Common myeloid progenitor, CD34-positive (primary cell): ENCODE measurements at regions not wholly inside any gene's neighbourhood (a gene's known extent, or its start where the extent isn't known, plus 50 kb on each side); places are given as distances from the start of the nearest gene placed in this dataset.
"Not testable (repeated sequence)": the region's sequence is repeated elsewhere in the genome, so short reads cannot be mapped to it uniquely, and the experiment has no call there.

Experiments used
- CTCF ChIA-PET: fragments of 350-600 bp; sonication (Branson Sonifier 250); formaldehyde crosslinking; loops from one replicate; lab custom pipeline; 2021; ENCODE audit warnings: antibody characterized with exemption; lab: Charles Lee
- POLR2A ChIA-PET: fragments of 350-600 bp; sonication (Branson Sonifier 250); formaldehyde crosslinking; loops from one replicate; lab custom pipeline; 2021; ENCODE audit warnings: antibody characterized with exemption; lab: Charles Lee
- DNase-seq, 3 donors: peaks; one replicate each; pipeline versions ENCODE4 v3.0.0 to v3.0.0-alpha.2; 2013
- H3K27ac ChIP-seq, 2 experiments: 1 replicate in 1 of 2; 2 replicates in 1 of 2; pipeline ENCODE4 v1.7.0; 2013; ENCODE audit warnings: inconsistent platforms in 2 of 2, low read length in 2 of 2, mild to moderate bottlenecking in 2 of 2, low read depth in 1 of 2, moderate library complexity in 1 of 2; ENCODE audit not compliant: severe bottlenecking in 2 of 2, insufficient read depth in 1 of 2, poor library complexity in 1 of 2
- H3K27me3 ChIP-seq, 5 experiments: replicated peaks in 2 of 5; 1 replicate in 3 of 5; 2 replicates in 2 of 5; pipeline versions ENCODE4 v1.6.1 to v1.7.0; 2013; ENCODE audit warnings: low read length in 4 of 5, mild to moderate bottlenecking in 2 of 5, moderate library complexity in 2 of 5, inconsistent platforms in 1 of 5; ENCODE audit not compliant: insufficient read depth in 5 of 5, control insufficient read depth in 4 of 5
- H3K36me3 ChIP-seq, 4 experiments: 1 replicate in 2 of 4; 2 replicates in 2 of 4; pipeline versions ENCODE4 v1.6.1 to v1.7.0; 2013; ENCODE audit warnings: low read length in 3 of 4, control low read depth in 1 of 4, mild to moderate bottlenecking in 1 of 4; ENCODE audit not compliant: control insufficient read depth in 4 of 4, insufficient read depth in 4 of 4
- H3K4me1 ChIP-seq, 4 experiments: 1 replicate in 3 of 4; 2 replicates in 1 of 4; pipeline versions ENCODE4 v1.6.1 to v1.7.1; 2013; ENCODE audit warnings: low read length in 3 of 4, mild to moderate bottlenecking in 3 of 4, control low read depth in 1 of 4, inconsistent platforms in 1 of 4, moderate library complexity in 1 of 4; ENCODE audit not compliant: control insufficient read depth in 4 of 4, insufficient read depth in 4 of 4; ENCODE audit errors: control extremely low read depth in 1 of 4
- H3K4me3 ChIP-seq, 7 experiments: 1 replicate in 4 of 7; 2 replicates in 3 of 7; pipeline versions ENCODE4 v1.5.1 to v1.7.0; 2013; ENCODE audit warnings: mild to moderate bottlenecking in 7 of 7, low read length in 6 of 7, moderate library complexity in 6 of 7, inconsistent platforms in 2 of 7, low read depth in 2 of 7, control low read depth in 1 of 7; ENCODE audit not compliant: insufficient read depth in 4 of 7, control insufficient read depth in 1 of 7; ENCODE audit errors: extremely low read depth in 1 of 7
- H3K9me3 ChIP-seq, 5 experiments: 1 replicate in 4 of 5; 2 replicates in 1 of 5; pipeline versions ENCODE4 v1.6.1 to v1.7.1; 2013; ENCODE audit warnings: low read length in 4 of 5, mild to moderate bottlenecking in 2 of 5, inconsistent platforms in 1 of 5, low read depth in 1 of 5, moderate library complexity in 1 of 5; ENCODE audit not compliant: control insufficient read depth in 4 of 5, insufficient read depth in 2 of 5; ENCODE audit errors: control extremely low read depth in 1 of 5
- WGBS: methylation state at CpG from one replicate; pipeline ENCODE4 v1.1.5; 2013; ENCODE audit not compliant: insufficient coverage; 5-methylcytosine and 5-hydroxymethylcytosine counted together

DNA sequence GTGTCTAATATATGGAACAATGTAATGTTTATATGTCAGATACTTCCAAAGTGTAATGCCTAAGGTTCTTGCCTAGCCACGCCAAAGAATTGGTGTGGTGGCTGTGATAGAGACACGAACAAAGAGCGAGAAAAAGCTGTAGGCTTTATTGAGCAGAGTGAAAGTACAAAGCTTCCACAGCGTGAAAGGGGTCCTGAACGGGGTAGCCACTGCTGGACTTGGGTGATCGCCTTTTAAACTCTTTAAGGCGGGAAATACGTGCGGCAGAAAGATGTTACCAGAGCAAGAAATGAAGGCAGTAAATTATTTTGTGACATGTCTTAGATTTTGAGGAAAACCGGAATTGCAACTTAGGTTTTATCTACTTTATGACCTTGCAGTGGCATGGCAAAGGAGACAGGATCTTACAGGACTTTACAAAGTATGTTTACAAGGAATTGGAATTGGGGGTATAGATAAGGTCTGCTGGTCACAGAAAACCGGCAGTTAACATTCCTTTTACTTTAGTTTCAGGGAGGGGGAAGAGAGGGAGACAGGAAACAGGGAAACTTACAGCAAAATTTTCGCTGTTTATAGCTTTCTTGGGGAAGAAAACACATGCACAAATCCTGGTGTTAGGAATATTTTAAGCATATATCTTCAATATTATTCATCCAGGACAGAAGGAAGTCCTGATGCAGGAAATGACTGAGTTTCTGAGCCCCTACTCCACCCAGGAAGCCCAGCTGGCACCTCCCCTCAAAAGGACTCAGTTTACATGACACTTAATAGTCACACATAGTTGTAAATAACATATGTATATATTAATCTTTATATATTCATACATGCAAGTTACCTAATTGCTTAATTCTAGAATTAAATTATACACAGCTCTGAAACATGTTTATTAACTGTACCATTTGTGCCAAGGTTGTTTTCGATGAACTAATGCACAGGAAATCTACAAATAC is 421.3 kb upstream of the PABPC4L start:
- POLR2A ChIA-PET, H3K36me3 ChIP-seq, H3K27ac ChIP-seq, DNase-seq, H3K4me3 ChIP-seq, H3K27me3 ChIP-seq, CTCF ChIA-PET, H3K9me3 ChIP-seq, H3K4me1 ChIP-seq: not testable (repeated sequence)
- WGBS = 97% methylated on average over 9 of the region's 13 CpGs

DNA sequence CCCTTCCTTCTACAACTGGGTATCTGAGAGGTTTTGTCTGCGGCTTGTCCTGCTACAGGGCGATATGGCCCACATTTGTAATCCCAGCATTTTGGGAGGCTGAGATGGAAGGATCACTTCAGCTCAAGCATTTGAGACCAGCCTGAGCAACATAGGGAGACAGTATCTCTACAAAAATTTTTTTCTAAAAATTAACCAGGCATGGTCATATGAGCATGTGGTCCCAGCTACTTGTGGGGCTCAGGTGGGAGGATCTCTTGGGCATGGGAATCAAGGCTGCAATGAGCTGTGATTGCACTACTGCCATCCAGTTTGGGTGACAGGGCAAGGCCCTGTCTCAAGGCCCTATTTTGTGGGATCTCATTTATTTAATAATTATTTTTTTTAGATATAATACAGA is 420.6 kb upstream of the PABPC4L start:
- Histone ChIP-seq H3K4me1 (no peaks in the 10 kb centered on the region), H3K4me3 (no peak overlapping the region), H3K27ac (no peak overlapping the region), H3K9me3 (no peaks in the 10 kb centered on the region), H3K36me3 (no peaks in the 10 kb centered on the region), H3K27me3 (no peaks in the 10 kb centered on the region)
- WGBS = 100% methylated on average over 2 of the region's 2 CpGs
- POLR2A ChIA-PET = no interaction called here
- CTCF ChIA-PET = no interaction called here
- no peak for DNase-seq

DNA sequence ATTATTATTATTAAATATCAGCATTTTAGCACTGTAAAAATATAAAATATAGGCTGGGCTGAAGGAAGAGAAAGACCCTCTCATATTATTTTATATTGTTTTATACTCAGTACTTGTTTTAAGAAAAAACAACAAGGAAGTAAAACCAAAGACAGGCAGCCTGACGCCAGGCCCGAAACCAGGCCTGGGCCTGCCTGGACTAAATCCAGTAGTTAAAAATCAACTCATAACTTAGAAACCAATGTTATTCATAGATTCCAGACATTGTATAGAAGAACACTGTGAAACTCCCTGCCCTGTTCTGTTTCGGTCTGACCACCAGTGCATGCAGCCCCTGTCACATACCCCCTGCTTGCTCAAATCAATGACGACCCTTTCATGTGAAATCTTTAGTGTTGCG is 420.1 kb upstream of the PABPC4L start:
- H3K27me3 ChIP-seq, H3K27ac ChIP-seq, H3K4me3 ChIP-seq, DNase-seq, CTCF ChIA-PET, H3K4me1 ChIP-seq, POLR2A ChIA-PET, H3K9me3 ChIP-seq, H3K36me3 ChIP-seq: not testable (repeated sequence)
- 100% methylated on average over 2 of the region's 5 CpGs for WGBS

DNA sequence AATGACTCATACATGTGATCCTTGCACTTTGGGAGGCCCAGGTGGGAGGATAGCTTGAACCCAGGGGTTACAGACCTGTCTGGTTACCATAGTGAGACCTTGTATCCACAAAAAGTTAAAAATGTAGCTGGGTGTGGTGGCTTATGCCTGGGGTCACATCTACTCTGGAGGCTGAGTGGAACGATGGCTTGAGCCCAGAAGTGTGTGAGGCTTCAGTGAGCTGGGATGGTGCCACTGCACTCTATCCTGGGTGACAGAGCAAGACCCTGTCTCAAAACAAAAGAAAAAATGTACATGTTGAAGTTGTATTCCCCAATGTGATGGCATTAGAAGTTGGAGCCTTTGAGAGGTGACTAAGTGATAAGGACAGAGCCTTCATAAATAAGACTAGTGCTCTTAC is 409.4 kb upstream of the PABPC4L start:
- H3K36me3 ChIP-seq = no peaks in the 10 kb centered on the region
- no peaks in the 10 kb centered on the region for H3K9me3 ChIP-seq
- no peak overlapping the region for H3K27ac ChIP-seq
- no peaks in the 10 kb centered on the region for H3K27me3 ChIP-seq
- H3K4me1 ChIP-seq = no peaks in the 10 kb centered on the region
- POLR2A ChIA-PET = no interaction called here
- DNase-seq = no peak
- no peak overlapping the region for H3K4me3 ChIP-seq
- WGBS = no CpG with 5 or more reads among the region's 1 CpG
- CTCF ChIA-PET = no interaction called here

DNA sequence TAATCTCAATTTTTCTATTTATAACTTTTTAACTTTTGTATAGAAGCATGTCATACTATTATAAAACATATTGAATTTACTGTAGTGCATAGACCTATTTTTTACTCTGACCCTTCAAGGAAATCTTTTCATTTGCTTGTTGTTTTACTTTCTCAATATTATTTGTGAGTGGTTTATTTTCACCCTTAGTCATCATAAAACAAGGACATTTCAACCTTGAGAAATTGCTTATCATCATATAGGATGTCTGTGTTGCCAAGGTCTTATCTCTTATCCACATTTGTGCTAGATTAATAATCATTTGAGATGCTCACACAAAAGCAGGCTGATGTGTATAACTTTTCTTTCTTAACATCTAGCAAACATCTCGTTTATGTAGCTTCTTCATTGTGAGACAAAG is 408.6 kb upstream of the PABPC4L start:
- Histone ChIP-seq H3K9me3 (no peaks in the 10 kb centered on the region), H3K27ac (no peak overlapping the region), H3K4me3 (no peak overlapping the region), H3K36me3 (no peaks in the 10 kb centered on the region), H3K27me3 (no peaks in the 10 kb centered on the region), H3K4me1 (no peaks in the 10 kb centered on the region)
- ChIA-PET POLR2A (no interaction called here), CTCF (no interaction called here)
- DNase-seq = no peak
- WGBS = no CpG with 5 or more reads among the region's 1 CpG

DNA sequence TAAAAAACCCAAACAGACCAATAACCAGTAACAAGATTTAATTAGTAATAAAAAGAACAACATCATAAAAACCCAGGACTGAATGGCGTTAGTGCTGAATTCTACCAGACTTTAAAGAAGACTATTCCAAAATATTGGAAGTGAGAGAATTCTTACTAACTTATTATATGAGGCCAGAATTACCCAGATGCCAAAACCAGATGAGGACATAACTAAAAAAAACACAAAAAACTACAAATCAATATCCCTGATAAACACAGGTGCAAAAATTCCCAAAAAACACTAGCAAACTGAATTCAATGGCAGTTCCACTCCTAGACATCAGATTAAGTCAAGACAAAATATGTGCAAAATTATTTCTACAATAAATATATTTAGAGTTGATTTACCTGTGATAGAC is 400.1 kb upstream of the PABPC4L start:
- no peaks in the 10 kb centered on the region for H3K27me3 ChIP-seq
- POLR2A ChIA-PET = no interaction called here
- no peak for DNase-seq
- no peak overlapping the region for H3K4me3 ChIP-seq
- H3K27ac ChIP-seq = no peak overlapping the region
- CTCF ChIA-PET = no interaction called here
- no peaks in the 10 kb centered on the region for H3K36me3 ChIP-seq
- H3K4me1 ChIP-seq = no peaks in the 10 kb centered on the region
- H3K9me3 ChIP-seq = no peaks in the 10 kb centered on the region
- whole genome bisulfite sequencing = no CpG with 5 or more reads among the region's 1 CpG

DNA sequence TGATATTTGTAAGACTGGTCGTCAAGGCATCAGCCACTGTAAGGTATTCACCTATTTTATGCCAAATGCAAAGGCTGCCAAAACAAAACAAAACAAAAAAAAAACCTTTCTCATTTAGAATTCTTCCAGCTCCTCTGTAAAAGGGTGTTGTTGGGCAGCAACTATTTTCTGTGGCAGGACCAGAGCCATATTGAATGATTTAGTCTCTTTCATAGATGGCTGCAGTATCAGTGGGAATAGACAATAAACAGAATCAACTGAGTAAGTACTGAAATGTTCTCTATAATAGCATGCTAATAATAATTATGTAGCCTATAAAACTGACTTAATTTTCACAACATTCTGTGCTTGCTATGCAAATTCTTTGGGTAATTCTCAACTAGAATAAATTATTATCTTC is 389.7 kb upstream of the PABPC4L start:
- WGBS = no CpG with 5 or more reads among the region's 1 CpG
- POLR2A ChIA-PET = no interaction called here
- Histone ChIP-seq H3K27me3 (no peaks in the 10 kb centered on the region), H3K4me3 (no peak overlapping the region), H3K36me3 (no peaks in the 10 kb centered on the region), H3K27ac (no peak overlapping the region), H3K9me3 (no peaks in the 10 kb centered on the region), H3K4me1 (no peaks in the 10 kb centered on the region)
- DNase-seq = no peak
- CTCF ChIA-PET = interaction anchor here (0.7 kb wide), 1 partner anchor 351 kb away, joined by 3 read pairs; no protein-coding TSS in a partner anchor
